SU-DHL-6 (cell line): ENCODE measurements at regions not wholly inside any gene's neighbourhood (a gene's known extent, or its start where the extent isn't known, plus 50 kb on each side); places are given as distances from the start of the nearest gene placed in this dataset.

Experiments
- H2AFZ ChIP-seq: fragments of 200-600 bp; sonication (generic); 2 replicates; pipeline ENCODE4 v1.6.1; 2014; ENCODE audit warnings: low read depth, mild to moderate bottlenecking, moderate library complexity, mixed read lengths, antibody characterized with exemption, low read length; ENCODE audit not compliant: severe bottlenecking
- H3F3A ChIP-seq: fragments of 200-600 bp; shearing (Covaris generic); 2 replicates; pipeline ENCODE4 v1.6.0; 2016; ENCODE audit warnings: antibody characterized with exemption, mild to moderate bottlenecking; ENCODE audit not compliant: insufficient read depth
- H3K27ac ChIP-seq: fragments of 200-600 bp; sonication (generic); 2 replicates; pipeline ENCODE4 v1.5.1; 2016; ENCODE audit warnings: low read depth, mild to moderate bottlenecking, low read length, moderate library complexity, mixed read lengths
- H3K27me3 ChIP-seq: fragments of 200-600 bp; sonication (generic), shearing (Covaris generic); 2 replicates; pipeline ENCODE4 v1.6.0; 2014; ENCODE audit warnings: mild to moderate bottlenecking, low read length
- H3K36me3 ChIP-seq: fragments of 200-600 bp; sonication (generic); 2 replicates; pipeline ENCODE4 v1.6.1; 2014; ENCODE audit warnings: mild to moderate bottlenecking, low read length, mixed read lengths
- H3K4me2 ChIP-seq: fragments of 300-600, 200-600 bp; shearing (Covaris generic), sonication (generic); 2 replicates; pipeline ENCODE4 v1.6.0; 2014; ENCODE audit warnings: low read length, low read depth, mild to moderate bottlenecking; ENCODE audit not compliant: poor library complexity, severe bottlenecking
- H3K4me3 ChIP-seq: fragments of 200-600 bp; sonication (generic); 2 replicates; pipeline ENCODE4 v1.5.1; 2014; ENCODE audit warnings: antibody characterized with exemption, low read length, mild to moderate bottlenecking, mixed read lengths; ENCODE audit not compliant: insufficient read depth, poor library complexity, severe bottlenecking
- H3K79me2 ChIP-seq: fragments of 200-600 bp; sonication (generic); 2 replicates; pipeline ENCODE4 v1.6.1; 2014; ENCODE audit warnings: mild to moderate bottlenecking, low read length, moderate library complexity; ENCODE audit not compliant: insufficient read depth
- H3K9ac ChIP-seq: fragments of 200-600 bp; sonication (generic); 2 replicates; pipeline ENCODE4 v1.7.0; 2014; ENCODE audit warnings: mild to moderate bottlenecking, low read length
- H3K9me2 ChIP-seq: fragments of 200-600 bp; sonication (generic); replicated peaks from 2 replicates; pipeline ENCODE4 v1.6.1; 2014; ENCODE audit warnings: low read length; ENCODE audit not compliant: insufficient read depth
- H3K9me3 ChIP-seq: fragments of 200-600 bp; sonication (generic); 2 replicates; pipeline ENCODE4 v1.6.1; 2014; ENCODE audit warnings: low read length, mixed read lengths; ENCODE audit not compliant: insufficient read depth
- H4K20me1 ChIP-seq: fragments of 200-600 bp; sonication (generic); 2 replicates; pipeline ENCODE4 v1.6.1; 2014; ENCODE audit warnings: low read depth, mild to moderate bottlenecking, antibody characterized with exemption, low read length, moderate library complexity, mixed read lengths
- CTCF ChIP-seq: fragments of 200-600 bp; sonication (generic); IDR thresholded peaks from one replicate; pipeline ENCODE4 v1.5.1; 2017; ENCODE audit warnings: antibody characterized with exemption, mild to moderate bottlenecking, low read length, moderate library complexity; ENCODE audit not compliant: insufficient read depth, poor library complexity, severe bottlenecking
- EZH2phosphoT487 ChIP-seq: fragments of 200-600 bp; sonication (generic), shearing (Covaris generic); conservative IDR thresholded peaks from 2 replicates; pipeline ENCODE4 v1.6.1; 2018; ENCODE audit warnings: mild to moderate bottlenecking, antibody characterized with exemption, low read length, moderate library complexity, mixed read lengths

DNA sequence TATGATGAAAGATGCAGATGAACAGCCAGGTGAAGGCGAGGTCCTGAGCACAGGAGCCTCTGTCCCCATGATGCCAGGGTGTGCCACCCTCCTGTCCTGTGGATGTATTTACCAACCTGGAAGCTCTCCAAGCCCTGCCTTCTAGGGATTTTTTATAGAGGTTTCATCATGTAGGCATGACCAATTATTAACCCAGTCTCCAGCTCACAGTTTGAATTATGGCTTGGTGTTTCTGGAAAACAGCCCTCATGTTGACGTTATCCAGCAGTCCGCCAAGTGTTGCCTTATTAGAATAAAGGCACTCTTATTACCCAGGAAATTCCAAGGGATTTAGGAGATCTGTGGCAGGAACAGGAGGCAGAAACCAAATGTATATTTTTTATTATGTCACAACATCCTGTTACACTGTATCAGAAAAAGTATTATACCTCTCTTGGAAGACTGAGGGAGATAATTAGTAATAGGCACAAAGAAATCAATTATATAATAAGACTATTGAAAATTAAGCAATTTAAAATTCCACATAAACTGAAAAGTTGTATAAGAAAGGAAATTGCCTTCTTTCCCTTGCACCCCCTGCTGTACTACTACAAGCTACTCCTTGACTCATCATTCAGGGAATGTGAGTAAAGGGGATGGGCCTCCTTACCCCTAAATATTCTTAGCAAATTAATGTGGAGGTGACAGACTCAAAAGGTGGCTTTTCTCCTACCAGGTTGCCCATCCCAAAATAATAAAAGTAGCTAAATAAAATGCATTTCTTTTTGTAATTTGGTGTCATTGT is 129.6 kb downstream of the ZNF330 start:
- Histone ChIP-seq H3K27ac (no peak overlapping the region), H4K20me1 (no peaks in the 10 kb centered on the region), H3K4me2 (no peak overlapping the region), H3K36me3 (no peaks in the 10 kb centered on the region), H3K79me2 (no peaks in the 10 kb centered on the region), H3F3A (no peaks in the 10 kb centered on the region), H3K9ac (no peak overlapping the region), H3K27me3 (no peaks in the 10 kb centered on the region), H3K9me2 (no peaks in the 10 kb centered on the region), H3K4me3 (no peak overlapping the region), H3K9me3 (no peaks in the 10 kb centered on the region), H2AFZ (no peak overlapping the region)
- no peak for TF ChIP-seq EZH2phosphoT487
- TF ChIP-seq CTCF: no peak

GRCh38 chr4:141352331-141352730 is 131.6 kb downstream of the ZNF330 start:
- no peaks in the 10 kb centered on the region for H3K27me3 ChIP-seq
- no peaks in the 10 kb centered on the region for H3K9me3 ChIP-seq
- H3K4me2 ChIP-seq: no peak overlapping the region
- H3F3A ChIP-seq: no peaks in the 10 kb centered on the region
- H3K36me3 ChIP-seq: no peaks in the 10 kb centered on the region
- TF ChIP-seq EZH2phosphoT487 (no peak), CTCF (no peak)
- H3K79me2 ChIP-seq: no peaks in the 10 kb centered on the region
- no peaks in the 10 kb centered on the region for H3K9me2 ChIP-seq
- no peak overlapping the region for H3K4me3 ChIP-seq
- H3K27ac ChIP-seq: no peak overlapping the region
- H3K9ac ChIP-seq: no peak overlapping the region
- no peak overlapping the region for H2AFZ ChIP-seq
- no peaks in the 10 kb centered on the region for H4K20me1 ChIP-seq

DNA sequence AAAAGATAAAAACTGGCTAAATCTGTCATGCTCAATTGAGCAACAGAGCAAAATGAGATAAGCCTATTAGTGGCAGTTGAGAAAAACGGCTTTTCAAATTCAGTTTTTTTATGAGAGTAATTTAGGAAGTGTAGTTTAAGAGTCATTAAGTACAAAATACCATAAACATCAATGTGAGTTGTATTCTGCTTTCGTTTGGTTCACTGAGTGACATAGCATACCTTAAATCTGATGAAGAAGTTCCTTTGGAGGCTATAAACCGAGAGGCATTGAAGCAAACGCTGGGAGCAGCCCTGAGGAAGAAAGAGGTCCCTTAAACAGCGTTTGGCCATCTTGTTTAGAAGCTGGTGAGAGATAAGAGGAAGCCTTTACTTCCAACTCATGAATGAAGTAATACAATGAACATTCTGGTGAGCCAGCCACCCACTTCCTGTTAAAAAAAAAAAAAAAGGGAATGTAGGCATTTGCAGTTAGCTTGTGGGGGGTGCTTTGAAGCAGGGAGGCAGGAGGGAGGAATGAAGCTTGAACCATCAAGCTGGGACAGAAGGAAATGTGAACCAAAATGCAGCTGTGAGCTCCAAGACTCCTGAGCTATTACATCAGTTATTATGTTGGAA is 132.3 kb downstream of the ZNF330 start:
- no peaks in the 10 kb centered on the region for H3K27me3 ChIP-seq
- H3K9me2 ChIP-seq: no peaks in the 10 kb centered on the region
- TF ChIP-seq CTCF (no peak), EZH2phosphoT487 (no peak)
- no peaks in the 10 kb centered on the region for H3K79me2 ChIP-seq
- no peak overlapping the region for H3K4me3 ChIP-seq
- no peak overlapping the region for H2AFZ ChIP-seq
- no peaks in the 10 kb centered on the region for H3K9me3 ChIP-seq
- no peak overlapping the region for H3K9ac ChIP-seq
- no peak overlapping the region for H3K27ac ChIP-seq
- H3K4me2 ChIP-seq: no peak overlapping the region
- H3K36me3 ChIP-seq: no peaks in the 10 kb centered on the region
- H3F3A ChIP-seq: no peaks in the 10 kb centered on the region
- no peaks in the 10 kb centered on the region for H4K20me1 ChIP-seq
